ENCODE measurements at regions not wholly inside any gene's neighbourhood (a gene's known extent, or its start where the extent isn't known, plus 50 kb on each side); places are given as distances from the start of the nearest gene placed in this dataset.

- intact Hi-C loops (cut with micrococcal nuclease) = no loop called here
- ChIA-PET CTCF (no interaction called here), POLR2A (no interaction called here)
- no peak for ATAC-seq
- Mint-ChIP-seq H3K27me3 (peaks cover 2% of the 10 kb centered on the region), H3K36me3 (ENCODE audit: low read depth) (no peaks in the 10 kb centered on the region), H3K4me3 (no peak overlapping the region), H3K9me3 (peaks cover 4% of the 10 kb centered on the region), H3K27ac (no peak overlapping the region), H3K4me1 (ENCODE audit: low read depth) (no peaks in the 10 kb centered on the region)
- DNase-seq = no peak
- TF ChIP-seq, protein P1, sequence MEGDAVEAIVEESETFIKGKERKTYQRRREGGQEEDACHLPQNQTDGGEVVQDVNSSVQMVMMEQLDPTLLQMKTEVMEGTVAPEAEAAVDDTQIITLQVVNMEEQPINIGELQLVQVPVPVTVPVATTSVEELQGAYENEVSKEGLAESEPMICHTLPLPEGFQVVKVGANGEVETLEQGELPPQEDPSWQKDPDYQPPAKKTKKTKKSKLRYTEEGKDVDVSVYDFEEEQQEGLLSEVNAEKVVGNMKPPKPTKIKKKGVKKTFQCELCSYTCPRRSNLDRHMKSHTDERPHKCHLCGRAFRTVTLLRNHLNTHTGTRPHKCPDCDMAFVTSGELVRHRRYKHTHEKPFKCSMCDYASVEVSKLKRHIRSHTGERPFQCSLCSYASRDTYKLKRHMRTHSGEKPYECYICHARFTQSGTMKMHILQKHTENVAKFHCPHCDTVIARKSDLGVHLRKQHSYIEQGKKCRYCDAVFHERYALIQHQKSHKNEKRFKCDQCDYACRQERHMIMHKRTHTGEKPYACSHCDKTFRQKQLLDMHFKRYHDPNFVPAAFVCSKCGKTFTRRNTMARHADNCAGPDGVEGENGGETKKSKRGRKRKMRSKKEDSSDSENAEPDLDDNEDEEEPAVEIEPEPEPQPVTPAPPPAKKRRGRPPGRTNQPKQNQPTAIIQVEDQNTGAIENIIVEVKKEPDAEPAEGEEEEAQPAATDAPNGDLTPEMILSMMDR (IDR thresholded peaks at IDR 0.05) = no peak
These were observed 157.7 kb downstream of the WNT7A start for GRCh38 chr3:13722178-13722577.

DNA sequence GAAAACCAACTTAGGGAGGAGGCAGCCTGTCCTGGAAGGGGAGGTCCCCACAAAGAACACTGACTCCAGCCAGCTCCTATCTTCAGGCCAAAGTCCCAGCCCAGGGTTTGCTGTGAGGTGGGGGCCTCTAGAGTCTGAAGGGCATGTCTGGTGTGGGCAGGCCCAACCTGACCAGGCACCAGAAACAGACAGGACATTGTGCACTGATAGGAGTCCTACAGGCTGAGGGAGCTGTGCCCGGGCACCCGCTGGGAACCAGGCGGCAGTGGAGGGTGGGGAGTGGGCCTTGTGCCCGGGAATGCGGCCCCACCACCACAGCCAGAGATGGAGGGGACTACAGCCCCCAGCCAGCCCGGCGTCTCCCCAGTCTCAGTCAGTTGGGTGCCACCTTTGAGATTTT is 161.4 kb downstream of the WNT7A start:
- ChIA-PET POLR2A (no interaction called here), CTCF (no interaction called here)
- H3K27ac Mint-ChIP-seq = no peak overlapping the region
- peaks cover 1% of the 10 kb centered on the region for H3K27me3 Mint-ChIP-seq
- intact Hi-C loops (cut with micrococcal nuclease) = no loop called here
- ATAC-seq (no peak), DNase-seq (no peak)
- H3K9me3 Mint-ChIP-seq = peaks cover 12% of the 10 kb centered on the region
- H3K36me3 Mint-ChIP-seq (ENCODE audit: low read depth) = no peaks in the 10 kb centered on the region
- no peak overlapping the region for H3K4me3 Mint-ChIP-seq
- H3K4me1 Mint-ChIP-seq (ENCODE audit: low read depth) = no peaks in the 10 kb centered on the region
- TF ChIP-seq, protein P1 (IDR thresholded peaks at IDR 0.05) = no peak

- POLR2A ChIA-PET = no interaction called here
- Mint-ChIP-seq H3K36me3 (ENCODE audit: low read depth) (no peaks in the 10 kb centered on the region), H3K4me1 (ENCODE audit: low read depth) (no peaks in the 10 kb centered on the region), H3K27me3 (peaks cover 1% of the 10 kb centered on the region), H3K27ac (no peak overlapping the region), H3K4me3 (no peak overlapping the region), H3K9me3 (peaks cover 16% of the 10 kb centered on the region)
- DNase-seq (no peak), ATAC-seq (no peak)
- intact Hi-C loops (cut with micrococcal nuclease) = no loop called here
- TF ChIP-seq, protein P1 (IDR thresholded peaks at IDR 0.05) = no peak
- CTCF ChIA-PET = no interaction called here
These were observed 161.9 kb downstream of the WNT7A start for GRCh38 chr3:13718000-13718399.

DNA sequence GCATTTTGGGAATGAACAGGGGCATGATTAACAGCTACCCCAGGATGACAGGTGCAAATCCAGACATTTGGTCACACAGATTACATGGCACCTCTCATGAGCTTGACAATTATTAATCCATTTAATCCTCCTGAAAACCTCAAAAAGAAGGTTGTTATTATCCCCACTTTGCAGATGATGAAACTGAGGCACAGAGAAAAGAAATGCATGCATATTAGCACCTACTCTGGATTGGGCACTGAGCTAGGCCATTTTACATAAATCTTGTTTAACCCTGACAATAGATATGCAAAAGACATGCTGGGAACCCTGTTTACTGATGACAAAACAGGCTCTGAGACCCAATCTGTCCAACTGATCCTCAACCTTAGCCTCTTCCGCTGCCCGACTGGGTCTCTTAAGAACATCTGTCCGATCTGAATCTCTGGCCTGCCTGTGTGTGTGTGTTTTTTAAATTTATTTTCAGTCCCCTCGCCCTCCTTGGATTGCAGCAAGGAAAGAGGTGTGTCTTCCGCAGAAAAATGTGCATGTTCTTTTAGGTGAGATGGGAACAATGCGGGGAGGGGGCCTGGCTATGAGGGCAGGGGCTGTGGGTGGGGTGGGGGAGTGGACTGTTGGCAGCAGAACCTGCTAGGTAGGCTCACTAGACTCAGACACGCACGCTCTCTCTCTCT is 162.5 kb downstream of the WNT7A start:
- TF ChIP-seq, protein P1 (IDR thresholded peaks at IDR 0.05) = no peak
- peaks cover 1% of the 10 kb centered on the region for H3K27me3 Mint-ChIP-seq
- H3K27ac Mint-ChIP-seq = no peak overlapping the region
- ATAC-seq (no peak), DNase-seq (no peak)
- no peak overlapping the region for H3K4me3 Mint-ChIP-seq
- intact Hi-C loops (cut with micrococcal nuclease) = no loop called here
- H3K36me3 Mint-ChIP-seq (ENCODE audit: low read depth) = no peaks in the 10 kb centered on the region
- CTCF ChIA-PET = no interaction called here
- H3K9me3 Mint-ChIP-seq = peaks cover 13% of the 10 kb centered on the region
- POLR2A ChIA-PET = no interaction called here
- H3K4me1 Mint-ChIP-seq (ENCODE audit: low read depth) = no peaks in the 10 kb centered on the region

DNA sequence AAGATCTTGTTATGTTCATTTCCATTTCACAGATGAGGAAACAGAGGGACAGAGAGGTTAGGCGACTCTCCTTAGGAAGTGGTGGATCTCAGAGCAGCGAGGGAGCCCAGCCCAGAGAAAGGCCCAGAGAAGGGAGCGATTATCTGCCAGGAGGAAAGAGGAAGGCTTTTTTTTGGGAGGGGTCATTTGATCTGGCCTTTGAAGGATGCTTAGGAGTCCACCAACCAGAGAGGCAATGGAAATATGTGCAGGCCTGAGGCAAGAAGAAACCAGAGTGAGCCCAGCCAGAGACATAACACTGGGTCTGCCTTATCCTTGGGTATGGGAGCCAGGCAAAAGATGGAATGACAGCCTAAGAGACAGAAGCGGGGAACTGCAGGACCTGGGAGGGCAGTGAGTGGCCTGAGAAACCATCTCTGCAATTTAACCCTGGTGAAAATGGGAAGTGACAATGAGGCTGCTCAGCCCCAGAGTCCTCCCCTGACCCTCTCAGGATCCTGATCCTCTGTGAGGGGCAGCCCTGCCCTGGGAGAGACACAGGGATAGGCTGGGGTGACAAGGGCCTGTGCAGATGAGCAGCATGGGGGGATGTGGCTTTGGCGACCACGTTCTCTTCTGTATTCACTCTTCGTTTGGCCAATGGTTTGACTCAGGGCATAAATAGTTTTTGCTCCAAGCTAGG is 163.2 kb downstream of the WNT7A start:
- Mint-ChIP-seq H3K27me3 (no peaks in the 10 kb centered on the region), H3K36me3 (ENCODE audit: low read depth) (no peaks in the 10 kb centered on the region), H3K4me1 (ENCODE audit: low read depth) (no peaks in the 10 kb centered on the region), H3K4me3 (no peak overlapping the region), H3K27ac (no peak overlapping the region), H3K9me3 (peaks cover 13% of the 10 kb centered on the region)
- TF ChIP-seq, protein P1 (IDR thresholded peaks at IDR 0.05) = no peak
- ATAC-seq (no peak), DNase-seq (no peak)
- POLR2A ChIA-PET = no interaction called here
- CTCF ChIA-PET = no interaction called here
- intact Hi-C loops (cut with micrococcal nuclease) = no loop called here
